Activated CD8-positive, alpha-beta memory T cell treated with anti-CD3 and anti-CD28 coated beads for 1 hour (primary cell): ENCODE measurements at regions not wholly inside any gene's neighbourhood (a gene's known extent, or its start where the extent isn't known, plus 50 kb on each side); places are given as distances from the start of the nearest gene placed in this dataset.
"Not testable (repeated sequence)": the region's sequence is repeated elsewhere in the genome, so short reads cannot be mapped to it uniquely, and the experiment has no call there.

ENCODE experiments used
- DNase-seq, 2 donors: peaks; one replicate each; pipeline ENCODE4 v3.0.0-alpha.2; 2020; ENCODE audit warnings: low read depth in 1 of 2; ENCODE audit errors: extremely low read depth in 1 of 2

DNA sequence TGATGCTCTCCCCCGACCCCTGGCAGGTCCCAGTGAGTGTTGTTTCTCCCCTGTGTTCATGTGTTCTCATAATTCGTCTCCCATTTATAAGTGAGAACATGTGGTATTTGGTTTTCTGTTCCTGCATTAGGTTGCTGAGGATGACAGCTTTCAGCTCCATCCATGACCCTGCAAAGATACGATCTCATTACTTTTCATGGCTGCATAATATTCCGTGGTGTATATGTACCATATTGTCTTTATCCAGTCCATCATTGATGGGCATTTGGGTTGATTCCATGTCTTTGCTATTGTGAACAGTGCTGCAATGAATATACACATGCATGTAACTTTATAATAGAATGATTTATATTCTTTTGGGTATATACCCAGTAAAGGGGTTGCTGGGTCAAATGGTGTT is 321.5 kb downstream of the EMP1 start:
- DNase-seq: not testable (repeated sequence)

DNA sequence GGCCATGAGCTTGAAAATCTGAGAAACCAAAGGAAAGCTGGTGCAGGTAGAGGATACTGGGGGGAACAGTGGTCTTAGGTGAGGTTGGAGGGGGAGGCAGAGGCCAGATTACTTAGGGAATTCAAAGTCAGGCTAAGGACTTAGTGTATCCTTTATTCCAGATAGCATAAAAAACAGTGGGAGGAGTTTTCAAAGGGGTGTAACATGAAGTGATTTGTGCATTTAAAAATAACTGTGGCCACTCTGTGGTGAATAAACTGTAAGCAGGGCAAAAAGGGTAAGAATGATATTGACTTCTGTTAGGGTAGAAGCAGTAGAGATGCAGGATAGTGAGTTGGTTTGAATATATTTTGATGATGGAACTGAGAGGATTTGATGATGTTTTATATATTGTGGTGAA is 313.2 kb downstream of the EMP1 start:
- DNase-seq: no peak

- DNase-seq: no peak
Observed at GRCh38 chr12:13505636-13506035, 309.1 kb downstream of the EMP1 start.

DNA sequence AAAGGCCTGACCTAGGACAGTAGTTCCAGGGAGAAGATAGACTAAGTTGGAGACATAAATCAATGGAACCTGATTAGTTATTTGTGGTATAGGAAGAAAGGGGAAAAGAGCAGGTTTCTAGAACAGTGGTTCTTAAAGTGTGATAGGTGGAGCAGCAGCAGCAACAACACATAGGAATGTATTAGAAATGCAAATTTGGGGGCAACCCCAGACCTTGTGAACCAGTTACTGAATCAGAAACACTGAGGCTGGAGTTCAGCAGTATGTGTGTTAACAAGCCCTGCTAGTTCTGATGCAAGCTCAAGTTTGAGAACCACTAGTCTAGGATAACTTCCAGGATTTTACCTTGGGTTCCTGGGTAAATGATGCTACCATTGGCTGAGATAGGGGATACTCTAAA is 308.7 kb downstream of the EMP1 start:
- no peak for DNase-seq

DNA sequence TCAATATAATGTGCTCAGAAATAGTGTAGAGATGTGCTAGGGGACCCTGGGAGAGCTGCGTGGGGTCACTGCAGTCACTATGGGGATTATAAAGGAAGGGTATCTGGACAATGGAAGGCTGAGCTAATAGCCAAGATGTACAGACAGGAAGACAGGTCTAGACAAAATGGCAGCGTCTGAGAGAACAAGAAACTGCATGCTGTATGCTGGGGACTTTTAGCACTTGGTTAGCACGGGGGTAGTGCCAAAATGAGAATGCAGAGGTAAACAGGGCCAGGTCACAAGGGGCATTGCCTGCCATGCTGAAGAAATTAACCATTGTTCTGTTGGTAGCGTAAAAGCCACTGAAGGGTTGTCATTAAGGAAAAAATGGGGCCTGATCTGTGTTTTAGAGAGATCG is 308.2 kb downstream of the EMP1 start:
- DNase-seq: no peak

DNA sequence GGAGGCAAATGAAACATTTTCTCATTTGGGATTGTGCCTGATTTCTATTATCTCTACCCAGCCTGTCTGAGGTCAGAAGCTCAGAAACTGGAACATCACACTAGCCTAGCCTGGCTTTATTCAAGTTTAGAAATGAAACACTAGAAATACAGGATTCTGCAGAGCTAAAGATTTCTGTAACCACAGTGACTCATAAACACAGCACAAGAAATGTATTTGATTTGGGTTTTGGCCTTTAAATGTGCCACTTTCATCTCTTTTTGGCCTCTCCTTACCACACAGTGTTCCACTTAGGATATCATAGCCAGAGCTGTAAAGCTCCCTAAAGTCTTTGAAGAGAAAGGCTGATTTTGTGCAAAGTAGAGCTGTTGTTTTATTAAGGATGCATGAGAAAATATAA is 307.5 kb downstream of the EMP1 start:
- DNase-seq: no peak

DNA sequence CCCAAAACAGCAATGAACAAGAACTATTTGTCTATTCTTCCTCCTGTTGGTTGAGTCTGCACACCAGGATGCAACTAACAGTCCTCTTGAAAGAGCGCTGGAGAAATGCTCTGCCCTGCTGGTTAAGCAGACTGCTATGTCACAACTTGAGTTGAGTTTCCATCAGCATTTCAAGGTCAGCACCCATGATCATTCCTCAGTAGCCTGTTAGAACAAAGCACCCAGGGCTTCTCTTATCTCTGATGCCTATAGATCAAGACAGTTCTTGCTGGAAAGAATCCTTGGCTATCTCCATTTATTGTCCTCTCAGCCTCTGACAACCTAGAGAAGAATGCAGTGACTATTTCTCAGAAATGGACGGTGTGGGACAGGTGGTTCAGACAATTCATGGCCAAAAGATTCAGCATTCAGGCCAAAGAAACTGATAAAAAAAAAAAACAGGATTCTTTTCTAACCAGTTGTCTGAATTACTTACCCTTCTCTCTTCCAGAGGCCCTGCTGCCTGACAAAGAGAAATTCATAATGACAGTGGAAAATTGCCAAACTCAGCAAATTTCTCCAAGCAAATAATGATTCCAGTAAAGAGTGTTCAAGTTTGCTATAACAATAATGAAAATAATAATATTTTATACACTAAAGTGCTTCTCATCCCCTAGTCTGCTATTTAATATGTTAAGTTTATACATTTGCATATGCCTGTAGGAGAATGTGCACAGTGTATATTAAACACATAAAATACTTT is 306.7 kb downstream of the EMP1 start:
- no peak for DNase-seq

DNA sequence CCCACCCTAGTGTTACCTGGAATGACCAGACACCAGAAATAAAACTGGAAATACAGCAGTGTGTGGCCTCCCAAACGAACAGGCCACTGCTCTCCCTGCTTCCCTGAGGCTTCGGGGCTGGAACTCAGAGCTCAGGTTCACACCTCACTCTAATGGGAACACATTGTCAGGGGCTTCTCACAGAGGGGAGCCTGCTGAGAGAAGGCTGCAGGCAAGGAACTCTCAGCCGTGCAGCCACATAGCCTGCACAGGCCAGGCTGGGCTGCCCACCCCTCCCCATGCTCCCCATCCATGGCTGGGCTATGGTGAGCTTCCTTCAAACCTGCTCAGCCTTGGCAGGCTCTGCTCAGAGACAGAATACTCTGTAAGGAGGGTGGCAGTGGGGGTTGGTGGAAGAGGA is 302.5 kb downstream of the EMP1 start:
- no peak for DNase-seq

- DNase-seq: no peak
Observed at GRCh38 chr12:13496111-13496510, 299.6 kb downstream of the EMP1 start.

DNA sequence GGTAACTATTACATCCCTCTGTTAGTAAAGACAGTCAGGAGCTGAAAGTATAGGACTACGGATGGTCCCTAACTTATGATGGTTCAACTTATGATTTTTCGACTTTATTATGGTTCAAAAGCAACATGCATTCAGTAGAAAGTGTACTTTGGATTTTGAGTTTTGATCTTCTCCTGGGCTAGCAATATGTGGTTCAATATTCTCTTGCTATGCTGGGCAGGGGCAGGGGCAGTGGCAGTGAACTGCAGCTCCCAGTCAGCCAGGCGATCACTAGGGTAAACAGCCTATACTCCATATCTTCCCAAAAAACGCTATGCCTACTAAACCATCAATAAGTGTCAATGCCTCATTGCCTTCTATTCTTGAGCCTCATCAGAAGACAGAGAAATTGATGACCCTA is 292.7 kb downstream of the EMP1 start:
- DNase-seq: no peak

DNA sequence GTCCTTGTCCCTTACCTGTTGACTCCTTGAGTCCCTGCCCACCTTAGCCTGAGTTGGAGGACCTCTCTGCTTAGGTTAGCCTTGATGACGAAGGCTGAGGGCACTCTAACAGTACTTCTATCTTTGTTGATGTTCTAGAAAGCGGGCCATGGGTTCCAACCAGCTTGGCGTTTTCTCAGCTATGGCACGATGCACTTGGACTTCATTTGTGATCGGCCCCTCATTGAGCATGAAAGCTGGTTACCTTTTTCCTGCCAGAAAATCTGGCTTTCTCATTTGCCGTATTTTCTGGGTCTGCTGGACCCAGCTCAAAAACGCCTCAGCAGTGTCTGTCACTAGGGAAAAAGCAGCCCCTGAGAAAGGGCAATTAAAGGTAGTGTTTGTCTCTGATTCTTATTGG is 290.8 kb downstream of the EMP1 start:
- DNase-seq: no peak

DNA sequence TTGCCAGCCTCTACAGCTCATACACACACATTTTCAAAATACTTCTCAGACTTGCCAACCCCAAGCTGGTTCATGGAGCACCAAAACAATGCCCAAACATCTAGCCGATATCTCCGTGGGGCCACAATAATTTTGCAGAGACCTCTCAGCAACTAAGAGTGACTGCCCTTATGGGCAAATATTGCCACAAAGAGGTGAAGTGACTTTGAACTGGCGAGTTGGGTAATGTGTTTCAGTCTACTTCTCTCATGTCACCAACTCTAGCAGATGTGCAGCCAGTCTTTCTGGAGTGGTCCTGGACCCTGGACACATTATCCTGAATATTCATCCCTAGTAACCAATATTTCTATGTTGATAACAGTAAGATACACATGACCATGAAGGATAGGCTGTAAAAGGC is 290.3 kb downstream of the EMP1 start:
- DNase-seq: no peak

- no peak for DNase-seq
Observed at GRCh38 chr12:13478650-13479181, 282.2 kb downstream of the EMP1 start.

DNA sequence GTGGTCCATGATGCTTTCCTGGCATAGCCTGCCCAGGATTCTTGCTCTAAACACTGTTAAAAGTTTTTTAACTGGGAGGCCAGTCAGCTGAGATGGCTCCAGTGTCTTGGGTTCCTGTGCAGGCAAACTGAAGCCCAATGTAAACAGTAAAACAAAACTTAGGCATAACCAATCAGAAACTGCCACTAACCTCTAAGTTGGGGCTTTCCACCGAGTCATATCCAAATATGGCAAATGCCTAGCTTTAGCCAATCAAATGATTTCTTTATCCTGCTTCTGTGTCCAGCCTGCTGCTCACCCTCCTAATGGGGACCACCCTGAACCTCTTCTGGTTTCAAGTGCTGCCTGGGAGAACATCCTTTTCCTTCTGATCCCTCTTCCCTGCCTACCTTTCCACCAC is 277.9 kb downstream of the EMP1 start:
- DNase-seq: no peak

- no peak for DNase-seq
Observed at GRCh38 chr12:13472690-13473089, 276.2 kb downstream of the EMP1 start.

DNA sequence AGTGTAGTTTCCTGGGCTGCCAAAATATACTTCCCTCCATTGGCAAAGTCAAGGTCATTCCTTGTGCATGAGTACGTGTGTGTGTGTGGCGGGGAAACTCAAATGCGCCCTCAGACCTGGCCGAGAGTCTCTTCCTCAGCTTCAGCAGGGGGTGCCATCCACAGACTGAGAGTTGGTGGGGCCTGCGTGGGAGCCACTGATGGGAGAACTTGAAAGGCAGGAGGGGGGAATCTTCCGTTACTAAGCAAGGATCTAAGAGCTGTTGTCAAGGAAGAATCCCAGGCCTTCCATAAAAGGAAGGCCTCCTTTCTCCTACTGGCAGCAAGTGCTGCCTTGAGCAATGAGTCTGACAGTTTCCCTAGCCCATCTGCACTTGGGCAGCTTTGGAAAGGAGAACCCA is 274.9 kb downstream of the EMP1 start:
- DNase-seq: no peak

GRCh38 chr12:13465635-13466034 is 269.1 kb downstream of the EMP1 start:
- no peak for DNase-seq

DNA sequence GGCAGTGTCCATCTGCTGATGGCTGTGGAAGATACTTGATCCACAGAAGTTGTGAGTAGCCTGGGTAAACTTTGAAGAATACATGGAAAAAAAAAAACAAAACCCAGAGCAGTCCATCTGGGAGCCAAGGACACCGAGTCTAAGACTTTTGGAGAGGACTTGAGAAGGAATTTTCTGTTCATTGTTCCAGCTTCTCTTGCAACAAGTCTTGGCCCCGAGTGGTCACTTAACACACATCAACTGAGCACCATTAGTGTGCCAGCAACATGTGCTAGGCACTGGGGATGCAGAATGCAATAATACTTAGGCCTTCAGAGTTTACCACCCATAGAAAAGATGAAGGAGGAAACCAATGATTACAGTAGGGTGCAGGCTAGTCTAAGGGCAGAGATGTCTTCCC is 266.7 kb downstream of the EMP1 start:
- no peak for DNase-seq

GRCh38 chr12:13462450-13462849 is 265.9 kb downstream of the EMP1 start:
- no peak for DNase-seq

DNA sequence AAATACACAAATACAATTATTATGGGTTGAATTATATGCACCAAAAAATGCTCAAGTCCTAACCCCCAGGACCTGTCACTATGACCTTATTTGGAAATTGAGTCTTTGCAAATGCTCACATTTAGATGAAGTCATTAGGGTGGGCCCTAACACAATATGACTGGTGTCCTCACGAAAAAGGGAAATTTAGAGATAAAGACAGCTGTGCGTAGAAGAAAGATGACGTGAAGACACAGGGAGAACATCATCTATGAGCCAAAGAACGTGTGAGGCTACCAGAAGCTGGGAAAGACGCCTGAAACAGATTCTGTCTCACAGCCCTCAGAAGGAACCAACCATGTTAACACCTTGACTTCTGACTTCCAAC is 259.2 kb downstream of the EMP1 start:
- DNase-seq: no peak

GRCh38 chr12:13454991-13455777 is 258.7 kb downstream of the EMP1 start:
- no peak for DNase-seq

DNA sequence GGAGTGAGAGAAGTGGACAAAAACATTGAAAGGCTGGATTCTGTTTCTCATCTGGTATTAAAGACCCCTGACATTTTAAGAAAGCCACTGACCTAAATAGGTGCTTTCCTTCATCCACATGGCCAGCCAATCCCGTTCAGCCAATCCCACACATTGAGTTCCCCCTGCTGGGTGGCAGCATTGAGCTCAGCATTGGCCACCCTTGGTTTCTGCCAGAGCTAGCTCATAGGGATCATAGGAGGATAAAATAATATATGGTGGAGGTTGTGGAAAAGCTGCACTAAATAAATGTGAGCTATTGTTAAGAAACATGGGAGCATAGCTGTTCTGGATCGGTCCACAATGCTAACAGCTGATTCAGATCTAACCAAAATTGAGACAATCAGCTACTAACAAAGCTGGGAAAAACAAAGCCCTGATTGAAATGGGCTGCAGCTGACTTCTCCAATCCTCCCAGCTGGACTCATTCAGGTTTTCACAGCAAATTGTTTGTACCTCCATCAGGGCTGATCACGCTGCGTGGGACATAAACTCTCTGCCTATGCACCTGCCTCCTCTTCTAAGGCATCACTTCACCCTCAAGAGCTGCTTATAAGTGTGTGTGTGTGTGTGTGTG is 256.5 kb downstream of the EMP1 start:
- DNase-seq: no peak
